ENCODE measurements at regions not wholly inside any gene's neighbourhood (a gene's known extent, or its start where the extent isn't known, plus 50 kb on each side); places are given as distances from the start of the nearest gene placed in this dataset.

DNA sequence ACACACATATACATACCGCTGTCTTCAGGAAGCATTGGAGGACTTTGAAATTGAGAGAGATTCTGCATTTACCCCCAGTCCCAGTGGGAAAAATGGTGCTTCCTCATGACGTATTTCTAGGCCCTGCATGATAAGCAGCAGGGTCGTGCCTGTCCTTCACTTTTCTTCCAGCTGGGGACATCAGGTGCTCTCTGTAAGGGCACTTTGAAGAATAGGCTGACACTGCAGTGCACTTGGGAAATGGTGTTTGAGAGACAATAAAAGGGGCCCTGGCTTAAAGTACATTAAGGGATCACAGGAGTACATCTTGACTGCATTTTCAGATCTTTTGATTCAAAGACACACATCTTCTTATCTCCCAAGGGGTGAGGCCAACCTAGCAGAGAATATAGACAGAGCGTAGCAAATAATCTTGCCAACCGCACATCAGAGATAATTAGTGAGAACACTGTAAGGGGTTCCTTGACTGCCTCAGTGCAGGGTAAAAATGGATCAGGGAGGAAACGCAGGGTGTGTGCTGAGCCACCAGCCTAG is 437.9 kb downstream of the CSNK1G3 start:
- Histone ChIP-seq H3K23ac (ENCODE audit: low read length) (no peak overlapping the region), H3K4me1 (ENCODE audit: control insufficient read depth, low read depth, low read length) (no peaks in the 10 kb centered on the region), H3K27ac (ENCODE audit: low read depth, low read length) (no peak overlapping the region), H3K79me2 (ENCODE audit: control insufficient read depth, insufficient read depth, low read length) (no peaks in the 10 kb centered on the region), H2BK15ac (replicated peaks; ENCODE audit: low read depth) (no peak overlapping the region), H2BK5ac (ENCODE audit: low read length) (no peak overlapping the region), H4K8ac (ENCODE audit: low read depth, low read length) (no peak overlapping the region), H4K5ac (ENCODE audit: low read length) (no peak overlapping the region), H3K9ac (ENCODE audit: low read length) (no peak overlapping the region), H3K79me1 (ENCODE audit: low read length) (no peaks in the 10 kb centered on the region), H3K56ac (ENCODE audit: low read length) (peak overlapping the region; percentile 34), H3K36me3 (ENCODE audit: control insufficient read depth, insufficient read depth, low read length) (no peaks in the 10 kb centered on the region), H2BK120ac (ENCODE audit: low read depth, low read length) (no peak overlapping the region), H3K18ac (ENCODE audit: low read length) (no peak overlapping the region), H3K4me2 (ENCODE audit: low read length) (no peak overlapping the region), H3K27me3 (ENCODE audit: insufficient read depth, low read length, poor library complexity) (no peaks in the 10 kb centered on the region), H2AK5ac (ENCODE audit: low read length) (no peak overlapping the region), H3K4me3 (ENCODE audit: low read length) (no peak overlapping the region), H3K4ac (ENCODE audit: low read depth, low read length) (no peak overlapping the region)
- DNase-seq, result no peak
- no CpG with 5 or more reads among the region's 6 CpGs for WGBS (ENCODE audit: extremely low coverage, insufficient coverage, low lambda C conversion rate)

- no peak overlapping the region for H3K9ac ChIP-seq (ENCODE audit: low read length)
- H2BK15ac ChIP-seq (replicated peaks; ENCODE audit: low read depth), result no peak overlapping the region
- no peak overlapping the region for H3K23ac ChIP-seq (ENCODE audit: low read length)
- H3K18ac ChIP-seq (ENCODE audit: low read length), result no peak overlapping the region
- DNase-seq, result no peak
- H2BK5ac ChIP-seq (ENCODE audit: low read length), result no peak overlapping the region
- no peak overlapping the region for H3K27ac ChIP-seq (ENCODE audit: low read depth, low read length)
- H3K4ac ChIP-seq (ENCODE audit: low read depth, low read length), result no peak overlapping the region
- H3K36me3 ChIP-seq (ENCODE audit: control insufficient read depth, insufficient read depth, low read length), result no peaks in the 10 kb centered on the region
- H3K79me1 ChIP-seq (ENCODE audit: low read length), result no peaks in the 10 kb centered on the region
- no peak overlapping the region for H2BK120ac ChIP-seq (ENCODE audit: low read depth, low read length)
- no peak overlapping the region for H4K8ac ChIP-seq (ENCODE audit: low read depth, low read length)
- no CpG with 5 or more reads among the region's 32 CpGs for WGBS (ENCODE audit: extremely low coverage, insufficient coverage, low lambda C conversion rate)
- H3K27me3 ChIP-seq (ENCODE audit: insufficient read depth, low read length, poor library complexity), result no peaks in the 10 kb centered on the region
- no peak overlapping the region for H4K5ac ChIP-seq (ENCODE audit: low read length)
- H3K4me3 ChIP-seq (ENCODE audit: low read length), result no peak overlapping the region
- H3K4me1 ChIP-seq (ENCODE audit: control insufficient read depth, low read depth, low read length), result no peaks in the 10 kb centered on the region
- H3K56ac ChIP-seq (ENCODE audit: low read length), result no peak overlapping the region
- no peaks in the 10 kb centered on the region for H3K79me2 ChIP-seq (ENCODE audit: control insufficient read depth, insufficient read depth, low read length)
- H2AK5ac ChIP-seq (ENCODE audit: low read length), result no peak overlapping the region
- H3K4me2 ChIP-seq (ENCODE audit: low read length), result no peak overlapping the region
Observed at GRCh38 chr5:123949043-123949804, 437.2 kb downstream of the CSNK1G3 start.

DNA sequence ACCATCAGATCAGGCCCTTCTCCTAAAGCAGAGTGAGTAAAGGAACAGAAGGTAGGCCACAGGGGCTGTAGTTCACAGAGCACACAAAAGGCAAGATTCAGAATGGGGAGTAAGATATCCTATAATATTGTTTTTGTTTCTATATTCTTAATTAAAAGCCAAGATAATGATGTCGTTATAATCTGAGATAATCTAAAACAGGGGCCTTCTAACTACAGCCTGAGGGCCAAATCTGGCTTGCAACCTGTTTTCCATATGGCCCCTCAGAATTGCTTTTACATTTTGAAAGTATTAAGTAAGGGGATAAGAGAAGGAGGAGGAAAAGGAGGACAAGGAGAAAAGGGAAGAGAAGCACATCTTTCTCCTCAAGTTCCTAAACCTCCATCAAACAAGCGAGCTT is 435.8 kb downstream of the CSNK1G3 start:
- Histone ChIP-seq H2BK5ac (ENCODE audit: low read length) (no peak overlapping the region), H3K18ac (ENCODE audit: low read length) (no peak overlapping the region), H4K8ac (ENCODE audit: low read depth, low read length) (no peak overlapping the region), H3K27me3 (ENCODE audit: insufficient read depth, low read length, poor library complexity) (no peaks in the 10 kb centered on the region), H3K4me2 (ENCODE audit: low read length) (no peak overlapping the region), H3K4me3 (ENCODE audit: low read length) (no peak overlapping the region), H3K27ac (ENCODE audit: low read depth, low read length) (no peak overlapping the region), H2BK120ac (ENCODE audit: low read depth, low read length) (no peak overlapping the region), H3K79me2 (ENCODE audit: control insufficient read depth, insufficient read depth, low read length) (no peaks in the 10 kb centered on the region), H3K4ac (ENCODE audit: low read depth, low read length) (no peak overlapping the region), H3K4me1 (ENCODE audit: control insufficient read depth, low read depth, low read length) (no peaks in the 10 kb centered on the region), H2AK5ac (ENCODE audit: low read length) (no peak overlapping the region), H3K56ac (ENCODE audit: low read length) (no peak overlapping the region), H3K36me3 (ENCODE audit: control insufficient read depth, insufficient read depth, low read length) (no peaks in the 10 kb centered on the region), H2BK15ac (replicated peaks; ENCODE audit: low read depth) (no peak overlapping the region), H3K23ac (ENCODE audit: low read length) (no peak overlapping the region), H3K79me1 (ENCODE audit: low read length) (no peaks in the 10 kb centered on the region), H4K5ac (ENCODE audit: low read length) (no peak overlapping the region), H3K9ac (ENCODE audit: low read length) (no peak overlapping the region)
- no CpG with 5 or more reads among the region's 2 CpGs for WGBS (ENCODE audit: extremely low coverage, insufficient coverage, low lambda C conversion rate)
- DNase-seq, result no peak

DNA sequence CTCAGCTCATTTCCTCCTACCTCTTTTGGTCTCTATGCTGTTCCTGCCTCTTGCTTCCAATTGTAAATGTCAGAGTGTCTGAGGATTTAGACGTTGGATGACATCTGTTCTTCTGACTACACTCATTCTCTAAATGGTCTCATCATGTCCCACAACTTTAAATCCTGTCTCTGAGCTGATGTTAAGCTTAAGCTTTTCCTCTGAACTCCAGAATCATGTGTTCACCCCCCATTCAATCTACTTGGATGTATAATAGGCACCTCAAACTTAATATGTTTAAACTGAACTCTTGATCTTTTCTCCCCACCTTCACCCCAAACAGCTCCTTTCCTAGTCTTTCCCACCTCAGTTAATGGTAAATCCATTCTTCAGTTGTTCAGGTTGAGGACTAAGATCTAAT is 433.6 kb downstream of the CSNK1G3 start:
- Histone ChIP-seq H3K4me2 (ENCODE audit: low read length) (no peak overlapping the region), H3K27me3 (ENCODE audit: insufficient read depth, low read length, poor library complexity) (no peaks in the 10 kb centered on the region), H3K18ac (ENCODE audit: low read length) (no peak overlapping the region), H2AK5ac (ENCODE audit: low read length) (no peak overlapping the region), H3K4me1 (ENCODE audit: control insufficient read depth, low read depth, low read length) (no peaks in the 10 kb centered on the region), H3K27ac (ENCODE audit: low read depth, low read length) (no peak overlapping the region), H2BK120ac (ENCODE audit: low read depth, low read length) (no peak overlapping the region), H4K5ac (ENCODE audit: low read length) (no peak overlapping the region), H3K56ac (ENCODE audit: low read length) (no peak overlapping the region), H3K4ac (ENCODE audit: low read depth, low read length) (no peak overlapping the region), H2BK5ac (ENCODE audit: low read length) (no peak overlapping the region), H3K36me3 (ENCODE audit: control insufficient read depth, insufficient read depth, low read length) (no peaks in the 10 kb centered on the region), H3K79me1 (ENCODE audit: low read length) (no peaks in the 10 kb centered on the region), H3K23ac (ENCODE audit: low read length) (no peak overlapping the region), H3K79me2 (ENCODE audit: control insufficient read depth, insufficient read depth, low read length) (no peaks in the 10 kb centered on the region), H2BK15ac (replicated peaks; ENCODE audit: low read depth) (no peak overlapping the region), H4K8ac (ENCODE audit: low read depth, low read length) (no peak overlapping the region), H3K4me3 (ENCODE audit: low read length) (no peak overlapping the region), H3K9ac (ENCODE audit: low read length) (no peak overlapping the region)
- no peak for DNase-seq
- WGBS (ENCODE audit: extremely low coverage, insufficient coverage, low lambda C conversion rate), result no CpG with 5 or more reads among the region's 1 CpG

DNA sequence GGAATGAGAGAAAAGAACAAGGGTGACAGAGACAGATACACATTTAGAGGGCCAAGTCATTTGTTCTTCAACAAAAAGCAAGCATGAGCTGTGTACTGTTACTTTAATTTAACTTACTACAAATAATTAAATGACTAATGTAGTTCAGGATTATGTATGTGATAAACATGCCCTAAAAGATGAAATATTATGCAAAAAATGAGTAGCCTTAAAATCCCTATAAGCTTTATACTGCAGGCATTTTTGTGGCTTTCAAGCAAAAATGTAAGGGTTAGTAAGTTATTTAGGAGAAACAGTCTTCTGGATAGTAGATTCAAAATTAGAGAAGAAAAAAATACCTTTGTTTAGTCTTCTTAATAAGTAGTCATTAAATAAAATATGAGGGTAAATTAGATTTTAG is 431.2 kb downstream of the CSNK1G3 start:
- no peak overlapping the region for H3K56ac ChIP-seq (ENCODE audit: low read length)

DNA sequence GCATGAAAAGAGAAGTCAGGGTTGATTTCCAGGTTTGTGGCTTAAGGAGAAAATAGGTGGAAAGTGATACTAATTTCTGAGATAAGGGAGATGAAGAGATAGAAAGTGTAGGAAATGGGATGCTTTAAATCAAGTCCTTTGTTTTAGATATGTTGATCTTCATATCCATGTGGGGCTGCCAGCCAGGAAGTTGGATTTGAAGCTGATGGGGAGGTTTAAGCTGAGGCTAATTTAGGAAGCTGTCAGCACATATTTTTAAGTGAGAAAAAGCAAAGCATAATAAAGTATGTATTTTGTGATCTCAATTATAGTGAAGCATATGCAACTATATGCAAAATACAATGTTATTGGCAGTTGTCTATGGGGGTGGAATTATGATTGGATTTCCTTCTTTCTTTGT is 428.4 kb downstream of the CSNK1G3 start:
- Histone ChIP-seq H2BK15ac (replicated peaks; ENCODE audit: low read depth) (no peak overlapping the region), H3K56ac (ENCODE audit: low read length) (no peak overlapping the region), H2AK5ac (ENCODE audit: low read length) (no peak overlapping the region), H3K27me3 (ENCODE audit: insufficient read depth, low read length, poor library complexity) (no peaks in the 10 kb centered on the region), H3K23ac (ENCODE audit: low read length) (no peak overlapping the region), H3K27ac (ENCODE audit: low read depth, low read length) (no peak overlapping the region), H3K9ac (ENCODE audit: low read length) (no peak overlapping the region), H2BK5ac (ENCODE audit: low read length) (no peak overlapping the region), H3K4me3 (ENCODE audit: low read length) (no peak overlapping the region), H3K79me1 (ENCODE audit: low read length) (no peaks in the 10 kb centered on the region), H3K18ac (ENCODE audit: low read length) (no peak overlapping the region), H2BK120ac (ENCODE audit: low read depth, low read length) (no peak overlapping the region), H3K4ac (ENCODE audit: low read depth, low read length) (no peak overlapping the region), H3K4me2 (ENCODE audit: low read length) (no peak overlapping the region), H3K4me1 (ENCODE audit: control insufficient read depth, low read depth, low read length) (no peaks in the 10 kb centered on the region), H3K36me3 (ENCODE audit: control insufficient read depth, insufficient read depth, low read length) (no peaks in the 10 kb centered on the region), H3K79me2 (ENCODE audit: control insufficient read depth, insufficient read depth, low read length) (no peaks in the 10 kb centered on the region), H4K5ac (ENCODE audit: low read length) (no peak overlapping the region), H4K8ac (ENCODE audit: low read depth, low read length) (no peak overlapping the region)
- DNase-seq, result no peak

More for the DNA sequence above, 431.2 kb downstream of the CSNK1G3 start:
- no peak for DNase-seq
- no peaks in the 10 kb centered on the region for H3K79me2 ChIP-seq (ENCODE audit: control insufficient read depth, insufficient read depth, low read length)
- no peak overlapping the region for H4K5ac ChIP-seq (ENCODE audit: low read length)
- H3K4ac ChIP-seq (ENCODE audit: low read depth, low read length), result no peak overlapping the region
- no peak overlapping the region for H3K4me3 ChIP-seq (ENCODE audit: low read length)
- no peak overlapping the region for H3K4me2 ChIP-seq (ENCODE audit: low read length)
- H2BK15ac ChIP-seq (replicated peaks; ENCODE audit: low read depth), result no peak overlapping the region
- no peaks in the 10 kb centered on the region for H3K27me3 ChIP-seq (ENCODE audit: insufficient read depth, low read length, poor library complexity)
- H2BK120ac ChIP-seq (ENCODE audit: low read depth, low read length), result no peak overlapping the region
- no peak overlapping the region for H3K18ac ChIP-seq (ENCODE audit: low read length)
- H2BK5ac ChIP-seq (ENCODE audit: low read length), result no peak overlapping the region
- no peaks in the 10 kb centered on the region for H3K79me1 ChIP-seq (ENCODE audit: low read length)
- H3K27ac ChIP-seq (ENCODE audit: low read depth, low read length), result no peak overlapping the region
- H3K23ac ChIP-seq (ENCODE audit: low read length), result no peak overlapping the region
- H3K4me1 ChIP-seq (ENCODE audit: control insufficient read depth, low read depth, low read length), result no peaks in the 10 kb centered on the region
- H2AK5ac ChIP-seq (ENCODE audit: low read length), result no peak overlapping the region
- no peaks in the 10 kb centered on the region for H3K36me3 ChIP-seq (ENCODE audit: control insufficient read depth, insufficient read depth, low read length)
- H3K9ac ChIP-seq (ENCODE audit: low read length), result no peak overlapping the region
- no peak overlapping the region for H4K8ac ChIP-seq (ENCODE audit: low read depth, low read length)

Measured in mesendoderm (in vitro differentiated cells).